ENCODE measurements at regions not wholly inside any gene's neighbourhood (a gene's known extent, or its start where the extent isn't known, plus 50 kb on each side); places are given as distances from the start of the nearest gene placed in this dataset.

GRCh38 chr11:119832202-119832935, 103.4 kb upstream of the NECTIN1 start:
- peak; percentile 19 to 68 (median 50) for DNase-seq (ENCODE audit: low read depth in 4 of 4, low spot score in 2 of 4)

- DNase-seq (ENCODE audit: low read depth in 4 of 4, low spot score in 2 of 4) = no peak
Observed at GRCh38 chr11:119831011-119831410, 102.0 kb upstream of the NECTIN1 start.

- no peak for DNase-seq (ENCODE audit: low read depth in 4 of 4, low spot score in 2 of 4)
Observed at GRCh38 chr11:119830400-119830799, 101.4 kb upstream of the NECTIN1 start.

GRCh38 chr11:119829402-119829801, 100.4 kb upstream of the NECTIN1 start:
- no peak for DNase-seq (ENCODE audit: low read depth in 4 of 4, low spot score in 2 of 4)

- DNase-seq (ENCODE audit: low read depth in 4 of 4, low spot score in 2 of 4) = no peak
Observed at GRCh38 chr11:119828819-119829218, 99.8 kb upstream of the NECTIN1 start.

GRCh38 chr11:119828006-119828405, 99.0 kb upstream of the NECTIN1 start:
- no peak for DNase-seq (ENCODE audit: low read depth in 4 of 4, low spot score in 2 of 4)

- no peak for DNase-seq (ENCODE audit: low read depth in 4 of 4, low spot score in 2 of 4)
Observed at GRCh38 chr11:119827113-119827512, 98.1 kb upstream of the NECTIN1 start.

GRCh38 chr11:119823077-119823476, 94.1 kb upstream of the NECTIN1 start:
- no peak for DNase-seq (ENCODE audit: low read depth in 4 of 4, low spot score in 2 of 4)

- DNase-seq (ENCODE audit: low read depth in 4 of 4, low spot score in 2 of 4) = no peak
Observed at GRCh38 chr11:119816660-119817059, 87.7 kb upstream of the NECTIN1 start.

- no peak for DNase-seq (ENCODE audit: low read depth in 4 of 4, low spot score in 2 of 4)
Observed at GRCh38 chr11:119814766-119815165, 85.8 kb upstream of the NECTIN1 start.

GRCh38 chr11:119810478-119811232, 81.7 kb upstream of the NECTIN1 start:
- DNase-seq (ENCODE audit: low read depth in 4 of 4, low spot score in 2 of 4) = no peak

- no peak for DNase-seq (ENCODE audit: low read depth in 4 of 4, low spot score in 2 of 4)
Observed at GRCh38 chr11:119809346-119809745, 80.3 kb upstream of the NECTIN1 start.

- no peak for DNase-seq (ENCODE audit: low read depth in 4 of 4, low spot score in 2 of 4)
Observed at GRCh38 chr11:119808407-119809185, 79.6 kb upstream of the NECTIN1 start.

GRCh38 chr11:119807841-119808240, 78.8 kb upstream of the NECTIN1 start:
- no peak for DNase-seq (ENCODE audit: low read depth in 4 of 4, low spot score in 2 of 4)

- DNase-seq (ENCODE audit: low read depth in 4 of 4, low spot score in 2 of 4) = no peak
Observed at GRCh38 chr11:119807402-119807801, 78.4 kb upstream of the NECTIN1 start.

- DNase-seq (ENCODE audit: low read depth in 4 of 4, low spot score in 2 of 4) = no peak
Observed at GRCh38 chr11:119806064-119806915, 77.3 kb upstream of the NECTIN1 start.

- no peak for DNase-seq (ENCODE audit: low read depth in 4 of 4, low spot score in 2 of 4)
Observed at GRCh38 chr11:119805663-119806062, 76.7 kb upstream of the NECTIN1 start.

- no peak for DNase-seq (ENCODE audit: low read depth in 4 of 4, low spot score in 2 of 4)
Observed at GRCh38 chr11:119804698-119805097, 75.7 kb upstream of the NECTIN1 start.

GRCh38 chr11:119803726-119804294, 74.8 kb upstream of the NECTIN1 start:
- DNase-seq (ENCODE audit: low read depth in 4 of 4, low spot score in 2 of 4) = no peak

GRCh38 chr11:119803139-119803538, 74.1 kb upstream of the NECTIN1 start:
- DNase-seq (ENCODE audit: low read depth in 4 of 4, low spot score in 2 of 4) = no peak
